HUES48 (cell line): ENCODE measurements at regions not wholly inside any gene's neighbourhood (a gene's known extent, or its start where the extent isn't known, plus 50 kb on each side); places are given as distances from the start of the nearest gene placed in this dataset.

ENCODE experiments used
- H3K27ac ChIP-seq: one replicate; pipeline ENCODE4 v1.7.0; 2013; ENCODE audit warnings: low read depth, low read length, inconsistent platforms
- H3K27me3 ChIP-seq: 2 replicates; pipeline ENCODE4 v1.6.1; 2013; ENCODE audit warnings: mild to moderate bottlenecking, low read length; ENCODE audit not compliant: control insufficient read depth, insufficient read depth
- H3K36me3 ChIP-seq: 2 replicates; pipeline ENCODE4 v1.6.1; 2013; ENCODE audit warnings: low read length; ENCODE audit not compliant: control insufficient read depth, insufficient read depth
- H3K4me1 ChIP-seq: 2 replicates; pipeline ENCODE4 v1.6.1; 2013; ENCODE audit warnings: mild to moderate bottlenecking, low read length; ENCODE audit not compliant: control insufficient read depth, insufficient read depth
- H3K4me3 ChIP-seq: 2 replicates; pipeline ENCODE4 v1.5.1; 2013; ENCODE audit warnings: mild to moderate bottlenecking, low read depth, low read length
- H3K9ac ChIP-seq: 2 replicates; pipeline ENCODE4 v1.6.1; 2013; ENCODE audit warnings: mild to moderate bottlenecking, low read depth, low read length, moderate library complexity
- H3K9me3 ChIP-seq: 2 replicates; pipeline ENCODE4 v1.6.1; 2013; ENCODE audit warnings: low read length; ENCODE audit not compliant: control insufficient read depth, insufficient read depth

DNA sequence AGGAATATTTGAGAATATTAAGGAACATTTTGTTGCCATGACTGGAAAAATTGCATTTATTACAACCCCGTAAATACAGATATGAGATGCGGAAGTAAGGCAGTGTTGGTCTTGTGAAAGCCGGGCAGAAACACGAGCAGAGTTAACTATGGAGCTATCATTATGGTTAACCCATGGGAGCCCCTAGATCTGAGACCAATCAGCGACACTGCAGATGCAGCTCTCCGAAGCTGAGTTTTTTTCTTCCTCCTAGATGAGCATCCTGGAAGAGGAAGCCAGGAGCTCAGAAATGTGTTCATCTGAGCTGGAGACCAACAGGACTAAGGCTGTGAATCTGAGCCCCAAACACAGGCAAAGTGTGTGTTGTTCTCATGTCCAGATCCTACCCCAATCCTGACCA, 123.0 kb upstream of the KL start:
- no peak overlapping the region for H3K4me3 ChIP-seq
- H3K27ac ChIP-seq: no peak overlapping the region
- no peaks in the 10 kb centered on the region for H3K36me3 ChIP-seq

DNA sequence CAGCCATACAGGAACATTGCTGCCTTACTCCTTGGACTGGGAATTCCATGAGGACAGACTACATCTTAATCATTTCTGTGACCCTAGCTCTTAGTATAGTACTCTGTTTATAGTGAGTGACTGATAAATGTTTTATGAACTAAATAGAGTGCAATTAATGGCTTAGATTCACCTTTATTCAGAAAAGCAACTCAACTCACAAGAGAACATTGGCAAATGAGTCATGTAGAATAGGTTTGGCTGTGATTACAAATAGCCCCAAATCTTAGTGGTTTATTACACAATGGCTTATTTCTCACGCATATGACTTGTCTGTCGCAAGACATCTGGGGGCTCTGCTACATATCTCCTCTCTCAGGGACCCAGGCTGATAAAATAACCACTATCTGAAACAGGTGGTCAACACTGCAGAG, 121.6 kb upstream of the KL start:
- H3K9me3 ChIP-seq: no peaks in the 10 kb centered on the region
- no peaks in the 10 kb centered on the region for H3K4me1 ChIP-seq
- H3K27ac ChIP-seq: no peak overlapping the region
- H3K9ac ChIP-seq: no peak overlapping the region
- H3K36me3 ChIP-seq: no peaks in the 10 kb centered on the region
- H3K4me3 ChIP-seq: no peak overlapping the region
- no peaks in the 10 kb centered on the region for H3K27me3 ChIP-seq

More for the DNA sequence above, 123.0 kb upstream of the KL start:
- peaks cover 1% of the 10 kb centered on the region; the same call in 1 of the 2 replicates for H3K9me3 ChIP-seq
- no peak overlapping the region for H3K9ac ChIP-seq
- H3K4me1 ChIP-seq: no peaks in the 10 kb centered on the region
- H3K27me3 ChIP-seq: no peaks in the 10 kb centered on the region

DNA sequence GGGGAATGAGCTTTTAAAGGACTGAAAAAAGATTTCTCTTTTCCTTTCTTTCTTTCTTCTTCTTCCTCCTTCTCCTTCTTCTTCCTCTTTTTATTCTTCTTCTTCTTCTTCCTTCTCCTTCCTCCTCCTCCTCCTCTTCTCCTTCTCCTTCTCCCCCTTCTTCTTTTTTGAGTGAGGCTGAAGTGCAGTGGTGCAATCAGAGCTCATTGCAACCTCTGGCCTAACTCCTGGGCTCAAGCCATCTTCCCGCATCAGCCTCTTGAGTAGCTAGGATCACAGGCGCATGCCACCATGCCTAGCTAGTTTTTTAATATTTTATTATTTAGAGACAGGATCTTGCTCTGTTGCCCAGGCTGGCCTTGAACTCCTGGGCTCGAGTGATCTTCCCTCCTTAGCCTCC, 120.9 kb upstream of the KL start:
- Histone ChIP-seq H3K4me1 (no peaks in the 10 kb centered on the region), H3K4me3 (no peak overlapping the region), H3K27me3 (no peaks in the 10 kb centered on the region), H3K36me3 (no peaks in the 10 kb centered on the region), H3K27ac (no peak overlapping the region), H3K9ac (no peak overlapping the region), H3K9me3 (no peaks in the 10 kb centered on the region)

DNA sequence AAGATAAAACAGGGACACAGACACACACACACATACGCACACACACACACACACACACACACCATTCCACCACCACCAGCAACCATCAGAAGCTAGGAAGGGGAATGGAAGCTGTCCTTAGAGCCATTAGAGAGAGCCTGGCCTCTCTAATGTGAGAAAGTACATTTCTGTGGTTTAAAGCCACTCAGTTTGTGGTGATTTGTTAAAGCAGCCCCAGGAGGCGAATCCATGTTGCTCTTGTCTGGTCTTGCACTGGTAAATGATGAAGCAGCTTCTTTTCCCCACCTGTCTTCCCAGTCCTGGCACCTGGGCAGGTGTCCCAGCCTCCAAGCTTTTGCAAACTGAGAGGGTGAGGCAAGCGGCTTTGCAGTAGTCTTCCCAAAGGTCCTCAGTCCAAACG, 118.9 kb upstream of the KL start:
- Histone ChIP-seq H3K9me3 (no peaks in the 10 kb centered on the region), H3K4me3 (no peak overlapping the region), H3K27ac (no peak overlapping the region), H3K27me3 (no peaks in the 10 kb centered on the region), H3K9ac (no peak overlapping the region), H3K4me1 (no peaks in the 10 kb centered on the region), H3K36me3 (no peaks in the 10 kb centered on the region)

DNA sequence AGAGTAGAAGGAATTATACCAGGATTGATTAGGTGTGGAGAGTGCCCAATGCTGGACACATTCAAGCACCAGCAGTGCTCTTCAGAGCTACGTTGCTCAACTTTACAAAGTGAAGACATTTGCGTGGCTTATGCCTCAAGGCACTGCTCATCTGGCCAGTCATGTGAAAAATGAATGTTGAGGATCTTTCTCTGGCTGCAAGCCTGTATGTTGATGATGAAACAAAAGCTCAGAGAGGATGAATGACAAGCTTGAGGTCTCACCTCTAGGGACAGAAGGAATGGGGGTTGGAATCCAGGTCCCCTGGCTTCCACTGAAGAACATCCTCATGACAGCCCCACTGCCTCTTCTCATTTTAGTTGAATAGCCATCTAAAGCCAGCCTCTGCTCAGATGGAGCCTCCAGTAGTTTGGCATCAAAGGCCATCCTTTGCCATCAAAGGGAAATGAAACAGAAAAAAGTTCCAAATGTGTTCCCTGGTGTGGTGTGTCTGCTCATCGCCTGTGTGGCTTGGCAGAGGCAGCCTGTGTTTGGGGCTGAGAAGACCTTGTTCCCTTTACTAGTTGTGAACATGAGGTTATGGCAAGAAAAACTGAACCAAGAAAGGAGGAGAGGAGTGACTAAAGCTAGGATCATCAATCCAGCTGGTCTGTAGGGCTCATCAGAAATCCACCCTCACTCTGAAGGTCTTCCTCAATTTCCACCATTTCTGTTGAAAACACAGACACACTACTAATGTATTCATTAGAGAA, 114.0 kb upstream of the KL start:
- no peak overlapping the region for H3K4me3 ChIP-seq
- no peak overlapping the region for H3K9ac ChIP-seq

DNA sequence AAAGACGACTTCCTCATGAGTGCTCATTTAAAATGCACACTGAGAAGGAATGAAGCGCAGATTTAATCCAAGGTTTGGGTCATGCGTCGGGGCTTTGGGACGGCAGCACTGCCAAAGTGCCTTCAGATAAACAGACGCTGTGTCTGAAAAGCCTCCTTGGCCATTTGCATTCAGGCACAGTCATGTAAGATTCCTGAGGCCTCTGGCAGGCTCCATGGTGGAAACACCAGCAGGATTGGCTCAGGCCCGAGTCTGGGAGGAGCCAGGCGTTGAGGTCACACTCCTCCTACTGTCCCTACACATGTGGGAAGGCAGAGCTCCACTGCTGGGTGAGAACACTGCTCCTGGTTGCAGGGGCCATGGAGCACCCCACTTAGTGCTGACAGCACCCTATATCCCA, 113.3 kb upstream of the KL start:
- Histone ChIP-seq H3K9me3 (no peaks in the 10 kb centered on the region), H3K4me1 (peaks cover 22% of the 10 kb centered on the region), H3K36me3 (no peaks in the 10 kb centered on the region), H3K4me3 (no peak overlapping the region), H3K27ac (no peak overlapping the region), H3K27me3 (no peaks in the 10 kb centered on the region), H3K9ac (no peak overlapping the region)

More for the DNA sequence above, 114.0 kb upstream of the KL start:
- H3K27ac ChIP-seq: no peak overlapping the region
- no peaks in the 10 kb centered on the region for H3K27me3 ChIP-seq
- H3K36me3 ChIP-seq: no peaks in the 10 kb centered on the region
- H3K4me1 ChIP-seq: peaks cover 22% of the 10 kb centered on the region
- no peaks in the 10 kb centered on the region for H3K9me3 ChIP-seq

DNA sequence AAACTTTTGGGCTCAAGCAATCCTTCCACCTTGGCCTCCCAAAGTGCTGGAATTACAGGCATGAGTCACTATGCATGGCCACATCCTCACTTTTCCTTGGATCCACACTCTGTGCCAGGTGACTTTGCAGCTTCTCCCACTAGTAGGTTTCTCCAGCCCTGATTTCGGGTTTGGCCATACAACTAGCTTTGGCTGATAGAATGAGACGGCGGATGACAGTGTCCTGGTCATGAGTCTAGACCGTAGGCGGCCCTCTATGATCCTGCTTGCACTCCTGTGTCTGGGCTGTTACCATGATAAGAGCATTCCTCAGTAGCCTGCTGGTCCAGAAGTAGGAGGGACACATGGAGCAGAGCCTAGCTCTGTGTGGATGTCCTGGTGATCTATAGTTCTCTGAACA, 112.5 kb upstream of the KL start:
- H3K27ac ChIP-seq: no peak overlapping the region
- no peaks in the 10 kb centered on the region for H3K36me3 ChIP-seq
- no peaks in the 10 kb centered on the region for H3K27me3 ChIP-seq
- no peak overlapping the region for H3K4me3 ChIP-seq
- H3K9ac ChIP-seq: no peak overlapping the region
- peaks cover 22% of the 10 kb centered on the region for H3K4me1 ChIP-seq
- no peaks in the 10 kb centered on the region for H3K9me3 ChIP-seq

DNA sequence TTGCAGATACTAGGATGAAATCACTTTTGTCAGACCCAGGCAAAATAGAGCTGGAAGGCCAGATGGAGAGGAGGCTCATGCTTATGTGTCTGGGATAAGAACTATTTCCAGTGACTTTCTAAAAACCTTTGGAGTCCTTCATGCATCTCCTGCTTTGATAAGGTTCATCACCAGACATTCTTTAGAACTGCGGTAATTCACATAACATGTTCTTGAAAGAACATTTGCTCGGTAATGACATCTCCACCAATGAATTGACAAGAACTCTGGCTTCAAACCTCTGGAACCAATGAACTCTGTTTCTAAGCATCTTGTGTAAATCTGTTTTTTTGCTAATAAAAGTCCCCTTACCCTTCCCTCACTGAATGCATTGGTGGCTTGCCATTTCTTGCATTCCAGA, 112.0 kb upstream of the KL start:
- H3K27me3 ChIP-seq: no peaks in the 10 kb centered on the region
- H3K36me3 ChIP-seq: no peaks in the 10 kb centered on the region
- H3K9me3 ChIP-seq: no peaks in the 10 kb centered on the region
- H3K4me1 ChIP-seq: peaks cover 22% of the 10 kb centered on the region
- no peak overlapping the region for H3K9ac ChIP-seq
- H3K27ac ChIP-seq: no peak overlapping the region
- H3K4me3 ChIP-seq: no peak overlapping the region

DNA sequence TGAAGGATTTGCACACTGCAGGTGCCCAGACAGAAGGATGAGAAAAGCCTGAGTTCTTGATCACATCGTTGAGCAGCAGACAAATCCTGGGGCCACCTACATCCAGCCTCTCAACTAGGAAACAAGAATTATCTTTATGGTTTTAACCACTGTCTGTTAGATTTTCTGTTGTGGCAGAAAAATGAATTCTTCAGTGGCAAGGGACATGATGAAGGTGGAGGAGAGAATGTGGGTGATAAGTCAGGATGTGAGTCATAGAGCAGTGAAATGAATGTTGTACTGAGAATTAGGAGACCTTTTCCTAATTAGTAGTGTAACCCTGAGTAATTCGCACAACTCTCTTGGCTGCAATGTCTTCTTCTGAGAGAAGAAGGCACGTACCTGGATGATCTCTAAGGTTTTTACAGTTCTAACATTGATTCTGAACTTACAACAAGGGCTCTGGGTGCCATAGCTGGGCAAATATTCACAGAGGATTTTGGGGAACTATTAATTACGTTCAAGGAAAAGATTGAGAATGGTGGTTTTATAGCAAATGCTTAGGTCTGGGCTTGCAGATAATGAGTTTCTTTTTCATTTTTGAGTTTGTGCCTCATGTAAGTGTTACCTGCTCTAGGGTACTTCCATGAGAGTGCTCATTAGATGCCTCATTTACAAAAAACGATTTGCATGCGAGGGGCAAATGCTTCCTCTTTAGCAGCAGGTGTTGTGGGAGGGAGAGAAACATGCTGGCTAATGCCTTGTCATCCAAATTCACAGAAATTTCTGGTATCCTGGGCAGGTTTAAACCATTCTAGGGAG, 111.0 kb upstream of the KL start:
- peaks cover 22% of the 10 kb centered on the region for H3K4me1 ChIP-seq
- H3K27me3 ChIP-seq: no peaks in the 10 kb centered on the region
- H3K9me3 ChIP-seq: no peaks in the 10 kb centered on the region
- H3K27ac ChIP-seq: no peak overlapping the region
- no peak overlapping the region for H3K9ac ChIP-seq
- H3K4me3 ChIP-seq: no peak overlapping the region
- no peaks in the 10 kb centered on the region for H3K36me3 ChIP-seq

DNA sequence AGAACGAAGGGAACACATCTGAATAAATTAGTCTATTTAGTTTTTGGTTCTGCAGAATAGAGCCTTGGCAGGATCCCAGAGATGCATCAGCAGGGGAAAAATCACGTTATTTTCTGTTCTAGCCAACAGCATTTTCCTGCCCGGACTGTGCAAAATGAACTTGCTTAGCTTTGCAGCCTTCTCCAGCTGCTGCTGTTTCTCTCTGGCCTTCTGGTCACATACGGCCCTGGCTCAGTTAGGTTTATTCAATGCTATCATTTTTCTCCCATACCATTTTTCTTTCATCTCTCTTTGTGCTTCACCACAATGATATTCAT, 110.4 kb upstream of the KL start:
- Histone ChIP-seq H3K4me1 (peaks cover 22% of the 10 kb centered on the region), H3K27me3 (no peaks in the 10 kb centered on the region), H3K9me3 (no peaks in the 10 kb centered on the region), H3K9ac (no peak overlapping the region), H3K27ac (no peak overlapping the region), H3K4me3 (no peak overlapping the region), H3K36me3 (no peaks in the 10 kb centered on the region)

DNA sequence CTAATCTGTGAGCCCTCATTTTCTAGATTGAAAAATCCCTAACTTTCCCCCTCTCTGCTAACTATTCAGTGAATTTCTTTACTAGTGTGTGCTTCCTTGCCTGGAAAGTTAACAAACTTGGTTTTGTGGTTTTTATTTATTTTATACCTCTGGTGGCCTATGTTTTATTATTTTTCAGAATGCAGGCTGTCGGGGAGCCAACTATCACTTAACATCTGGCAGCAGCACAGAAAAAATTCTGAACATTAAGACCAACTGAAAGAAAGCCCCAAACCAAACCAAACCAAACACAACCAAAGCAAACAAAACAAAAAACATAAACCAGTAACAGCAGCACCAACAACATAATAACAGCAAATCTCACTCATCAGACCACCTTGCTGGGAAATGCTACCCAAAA, 109.0 kb upstream of the KL start:
- H3K27me3 ChIP-seq: no peaks in the 10 kb centered on the region
- no peaks in the 10 kb centered on the region for H3K36me3 ChIP-seq
- no peaks in the 10 kb centered on the region for H3K9me3 ChIP-seq
- no peak overlapping the region for H3K27ac ChIP-seq
- H3K9ac ChIP-seq: no peak overlapping the region
- H3K4me3 ChIP-seq: no peak overlapping the region
- H3K4me1 ChIP-seq: peaks cover 22% of the 10 kb centered on the region
